GM23338 (cell line): ENCODE measurements at regions not wholly inside any gene's neighbourhood (a gene's known extent, or its start where the extent isn't known, plus 50 kb on each side); places are given as distances from the start of the nearest gene placed in this dataset.

Experiments
- ATAC-seq: fragments of 200-7000 bp; cut with Tn5 transposase; 3 replicates; pipeline ENCODE4 v1.9.1; 2020
- DNase-seq: peaks from one replicate; pipeline ENCODE4 v3.0.0-alpha.2; 2015; ENCODE audit warnings: low spot score
- H2AFZ ChIP-seq: fragments of 200-600 bp; sonication (generic); 2 replicates; pipeline ENCODE4 v1.8.0; 2016; ENCODE audit warnings: antibody characterized with exemption, mild to moderate bottlenecking, moderate library complexity
- H3F3A ChIP-seq: fragments of 200-600 bp; sonication (generic); replicated peaks from 2 replicates; pipeline ENCODE4 v1.8.0; 2017; ENCODE audit warnings: antibody characterized with exemption, mixed run types, low read depth
- H3K27ac ChIP-seq: fragments of 200-600 bp; sonication (generic); 2 replicates; pipeline ENCODE4 v1.6.1; 2016; ENCODE audit warnings: low read depth
- H3K27me3 ChIP-seq: fragments of 200-600 bp; sonication (generic); 2 replicates; pipeline ENCODE4 v1.8.0; 2016; ENCODE audit warnings: mild to moderate bottlenecking, mixed run types, moderate library complexity; ENCODE audit not compliant: insufficient read depth
- H3K36me3 ChIP-seq: fragments of 200-600 bp; sonication (generic); 2 replicates; pipeline ENCODE4 v1.8.0; 2016; ENCODE audit warnings: mild to moderate bottlenecking; ENCODE audit not compliant: insufficient read depth
- H3K4me1 ChIP-seq: fragments of 200-600 bp; sonication (generic); 2 replicates; pipeline ENCODE4 v1.8.0; 2016; ENCODE audit warnings: mild to moderate bottlenecking, moderate library complexity; ENCODE audit not compliant: insufficient read depth
- H3K4me2 ChIP-seq: fragments of 200-600 bp; sonication (generic); 2 replicates; pipeline ENCODE4 v1.7.1; 2017; ENCODE audit warnings: mixed run types
- H3K4me3 ChIP-seq: fragments of 200-600 bp; sonication (generic); 2 replicates; pipeline ENCODE4 v1.6.1; 2016; ENCODE audit warnings: mixed run types
- H3K79me2 ChIP-seq: fragments of 200-600 bp; sonication (generic); replicated peaks from 2 replicates; pipeline ENCODE4 v1.8.0; 2017; ENCODE audit warnings: mild to moderate bottlenecking; ENCODE audit not compliant: insufficient read depth
- H3K9me2 ChIP-seq: fragments of 200-600 bp; sonication (generic); 2 replicates; pipeline ENCODE4 v1.8.0; 2017; ENCODE audit not compliant: insufficient read depth
- H4K20me1 ChIP-seq: fragments of 200-600 bp; sonication (generic); replicated peaks from 2 replicates; pipeline ENCODE4 v1.8.0; 2017; ENCODE audit warnings: mild to moderate bottlenecking; ENCODE audit not compliant: insufficient read depth
- H3K27ac Mint-ChIP-seq: 2 replicates; pipeline ENCODE4 v1.8.0; 2020; ENCODE audit warnings: inconsistent platforms, mild to moderate bottlenecking, moderate library complexity, mixed read lengths
- H3K27me3 Mint-ChIP-seq: 3 replicates; pipeline ENCODE4 v1.8.0; 2022; ENCODE audit warnings: low read depth, mild to moderate bottlenecking, moderate library complexity, mixed read lengths, inconsistent platforms; ENCODE audit not compliant: insufficient read depth, poor library complexity
- H3K36me3 Mint-ChIP-seq: 3 replicates; pipeline ENCODE4 v1.8.0; 2021; ENCODE audit warnings: low read depth, mild to moderate bottlenecking, inconsistent platforms, moderate library complexity, mixed read lengths
- H3K4me1 Mint-ChIP-seq: 3 replicates; pipeline ENCODE4 v1.8.0; 2020; ENCODE audit warnings: mild to moderate bottlenecking, inconsistent platforms, mixed read lengths
- H3K4me3 Mint-ChIP-seq: 3 replicates; pipeline ENCODE4 v1.8.0; 2021; ENCODE audit warnings: moderate library complexity, mild to moderate bottlenecking, inconsistent platforms, mixed read lengths
- H3K9me3 Mint-ChIP-seq: 3 replicates; pipeline ENCODE4 v1.8.0; 2020; ENCODE audit warnings: moderate library complexity, mild to moderate bottlenecking, inconsistent platforms, mixed read lengths
- EZH2phosphoT487 ChIP-seq: fragments of 200-600 bp; sonication (generic); IDR thresholded peaks from one replicate; pipeline ENCODE4 v1.8.1; 2018; ENCODE audit warnings: antibody characterized with exemption; ENCODE audit not compliant: unreplicated experiment
- JUNB ChIP-seq: IDR thresholded peaks from one replicate; pipeline ENCODE4 v1.6.1; 2016; ENCODE audit warnings: antibody characterized with exemption; ENCODE audit not compliant: unreplicated experiment
- NANOG ChIP-seq: IDR thresholded peaks from 2 replicates; pipeline ENCODE4 v1.6.1; 2016; ENCODE audit warnings: antibody characterized with exemption, borderline replicate concordance
- POLR2AphosphoS5 ChIP-seq: IDR thresholded peaks from 2 replicates; pipeline ENCODE4 v1.6.1; 2016; ENCODE audit warnings: antibody characterized with exemption, low read depth
- ZNF114 ChIP-seq: fragments of 250-450 bp; sonication (Bioruptor Pico); IDR thresholded peaks from 2 replicates; pipeline ENCODE4 v1.5.0; 2020; ENCODE audit warnings: mild to moderate bottlenecking, moderate library complexity
- TF ChIP-seq, protein P1 (sequence below): fragments of 250-450 bp; sonication (Bioruptor Pico); IDR thresholded peaks from 2 replicates; pipeline ENCODE4 v1.5.0; 2020; ENCODE audit warnings: mild to moderate bottlenecking, moderate library complexity
- TF ChIP-seq, protein P2 (sequence below): IDR thresholded peaks from 2 replicates; pipeline ENCODE4 v1.6.1; 2016; ENCODE audit warnings: antibody characterized with exemption
- TF ChIP-seq, protein P3 (sequence below): IDR thresholded peaks from one replicate; pipeline ENCODE4 v1.6.1; 2018; ENCODE audit warnings: antibody characterized with exemption; ENCODE audit not compliant: unreplicated experiment

DNA sequence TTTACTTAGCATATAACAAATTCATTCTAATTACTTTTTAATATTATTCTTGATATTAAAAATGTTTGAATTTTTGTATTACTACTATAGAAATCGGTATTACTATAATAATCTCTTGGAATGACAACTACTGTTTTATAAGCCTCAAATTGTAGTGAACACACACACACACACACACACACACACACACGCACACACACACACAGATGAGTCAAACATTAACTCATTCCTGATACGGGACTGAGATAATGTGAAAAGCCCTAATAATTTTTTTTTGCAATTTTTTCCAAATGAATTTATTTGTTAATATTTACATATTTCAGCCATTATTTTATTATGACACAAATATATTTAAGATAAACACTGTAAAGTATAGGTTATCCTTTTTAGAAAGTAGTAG is 951.2 kb upstream of the PHF14 start:
- no peaks in the 10 kb centered on the region for H3K27me3 ChIP-seq
- no peak overlapping the region for H3K27ac ChIP-seq
- H4K20me1 ChIP-seq: no peaks in the 10 kb centered on the region
- no peak for DNase-seq
- no peaks in the 10 kb centered on the region for H3K36me3 Mint-ChIP-seq
- no peaks in the 10 kb centered on the region; the same call in 2 of the 3 replicates for H3K4me1 Mint-ChIP-seq
- no peaks in the 10 kb centered on the region for H3F3A ChIP-seq
- no peaks in the 10 kb centered on the region for H3K9me3 Mint-ChIP-seq
- H3K36me3 ChIP-seq: no peaks in the 10 kb centered on the region
- TF ChIP-seq, protein P1, sequence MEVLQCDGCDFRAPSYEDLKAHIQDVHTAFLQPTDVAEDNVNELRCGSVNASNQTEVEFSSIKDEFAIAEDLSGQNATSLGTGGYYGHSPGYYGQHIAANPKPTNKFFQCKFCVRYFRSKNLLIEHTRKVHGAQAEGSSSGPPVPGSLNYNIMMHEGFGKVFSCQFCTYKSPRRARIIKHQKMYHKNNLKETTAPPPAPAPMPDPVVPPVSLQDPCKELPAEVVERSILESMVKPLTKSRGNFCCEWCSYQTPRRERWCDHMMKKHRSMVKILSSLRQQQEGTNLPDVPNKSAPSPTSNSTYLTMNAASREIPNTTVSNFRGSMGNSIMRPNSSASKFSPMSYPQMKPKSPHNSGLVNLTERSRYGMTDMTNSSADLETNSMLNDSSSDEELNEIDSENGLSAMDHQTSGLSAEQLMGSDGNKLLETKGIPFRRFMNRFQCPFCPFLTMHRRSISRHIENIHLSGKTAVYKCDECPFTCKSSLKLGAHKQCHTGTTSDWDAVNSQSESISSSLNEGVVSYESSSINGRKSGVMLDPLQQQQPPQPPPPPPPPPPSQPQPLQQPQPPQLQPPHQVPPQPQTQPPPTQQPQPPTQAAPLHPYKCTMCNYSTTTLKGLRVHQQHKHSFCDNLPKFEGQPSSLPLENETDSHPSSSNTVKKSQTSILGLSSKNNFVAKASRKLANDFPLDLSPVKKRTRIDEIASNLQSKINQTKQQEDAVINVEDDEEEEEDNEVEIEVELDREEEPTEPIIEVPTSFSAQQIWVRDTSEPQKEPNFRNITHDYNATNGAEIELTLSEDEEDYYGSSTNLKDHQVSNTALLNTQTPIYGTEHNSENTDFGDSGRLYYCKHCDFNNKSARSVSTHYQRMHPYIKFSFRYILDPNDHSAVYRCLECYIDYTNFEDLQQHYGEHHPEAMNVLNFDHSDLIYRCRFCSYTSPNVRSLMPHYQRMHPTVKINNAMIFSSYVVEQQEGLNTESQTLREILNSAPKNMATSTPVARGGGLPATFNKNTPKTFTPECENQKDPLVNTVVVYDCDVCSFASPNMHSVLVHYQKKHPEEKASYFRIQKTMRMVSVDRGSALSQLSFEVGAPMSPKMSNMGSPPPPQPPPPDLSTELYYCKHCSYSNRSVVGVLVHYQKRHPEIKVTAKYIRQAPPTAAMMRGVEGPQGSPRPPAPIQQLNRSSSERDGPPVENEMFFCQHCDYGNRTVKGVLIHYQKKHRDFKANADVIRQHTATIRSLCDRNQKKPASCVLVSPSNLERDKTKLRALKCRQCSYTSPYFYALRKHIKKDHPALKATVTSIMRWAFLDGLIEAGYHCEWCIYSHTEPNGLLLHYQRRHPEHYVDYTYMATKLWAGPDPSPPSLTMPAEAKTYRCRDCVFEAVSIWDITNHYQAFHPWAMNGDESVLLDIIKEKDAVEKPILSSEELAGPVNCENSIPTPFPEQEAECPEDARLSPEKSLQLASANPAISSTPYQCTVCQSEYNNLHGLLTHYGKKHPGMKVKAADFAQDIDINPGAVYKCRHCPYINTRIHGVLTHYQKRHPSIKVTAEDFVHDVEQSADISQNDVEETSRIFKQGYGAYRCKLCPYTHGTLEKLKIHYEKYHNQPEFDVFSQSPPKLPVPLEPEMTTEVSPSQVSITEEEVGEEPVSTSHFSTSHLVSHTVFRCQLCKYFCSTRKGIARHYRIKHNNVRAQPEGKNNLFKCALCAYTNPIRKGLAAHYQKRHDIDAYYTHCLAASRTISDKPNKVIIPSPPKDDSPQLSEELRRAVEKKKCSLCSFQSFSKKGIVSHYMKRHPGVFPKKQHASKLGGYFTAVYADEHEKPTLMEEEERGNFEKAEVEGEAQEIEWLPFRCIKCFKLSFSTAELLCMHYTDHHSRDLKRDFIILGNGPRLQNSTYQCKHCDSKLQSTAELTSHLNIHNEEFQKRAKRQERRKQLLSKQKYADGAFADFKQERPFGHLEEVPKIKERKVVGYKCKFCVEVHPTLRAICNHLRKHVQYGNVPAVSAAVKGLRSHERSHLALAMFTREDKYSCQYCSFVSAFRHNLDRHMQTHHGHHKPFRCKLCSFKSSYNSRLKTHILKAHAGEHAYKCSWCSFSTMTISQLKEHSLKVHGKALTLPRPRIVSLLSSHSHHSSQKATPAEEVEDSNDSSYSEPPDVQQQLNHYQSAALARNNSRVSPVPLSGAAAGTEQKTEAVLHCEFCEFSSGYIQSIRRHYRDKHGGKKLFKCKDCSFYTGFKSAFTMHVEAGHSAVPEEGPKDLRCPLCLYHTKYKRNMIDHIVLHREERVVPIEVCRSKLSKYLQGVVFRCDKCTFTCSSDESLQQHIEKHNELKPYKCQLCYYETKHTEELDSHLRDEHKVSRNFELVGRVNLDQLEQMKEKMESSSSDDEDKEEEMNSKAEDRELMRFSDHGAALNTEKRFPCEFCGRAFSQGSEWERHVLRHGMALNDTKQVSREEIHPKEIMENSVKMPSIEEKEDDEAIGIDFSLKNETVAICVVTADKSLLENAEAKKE (CRISPR knock-in tag): no peak
- TF ChIP-seq NANOG (no peak), JUNB (no peak), ZNF114 (CRISPR knock-in tag) (no peak), POLR2AphosphoS5 (no peak), EZH2phosphoT487 (no peak)
- TF ChIP-seq, protein P2, sequence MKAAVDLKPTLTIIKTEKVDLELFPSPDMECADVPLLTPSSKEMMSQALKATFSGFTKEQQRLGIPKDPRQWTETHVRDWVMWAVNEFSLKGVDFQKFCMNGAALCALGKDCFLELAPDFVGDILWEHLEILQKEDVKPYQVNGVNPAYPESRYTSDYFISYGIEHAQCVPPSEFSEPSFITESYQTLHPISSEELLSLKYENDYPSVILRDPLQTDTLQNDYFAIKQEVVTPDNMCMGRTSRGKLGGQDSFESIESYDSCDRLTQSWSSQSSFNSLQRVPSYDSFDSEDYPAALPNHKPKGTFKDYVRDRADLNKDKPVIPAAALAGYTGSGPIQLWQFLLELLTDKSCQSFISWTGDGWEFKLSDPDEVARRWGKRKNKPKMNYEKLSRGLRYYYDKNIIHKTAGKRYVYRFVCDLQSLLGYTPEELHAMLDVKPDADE: no peak
- TF ChIP-seq, protein P3, sequence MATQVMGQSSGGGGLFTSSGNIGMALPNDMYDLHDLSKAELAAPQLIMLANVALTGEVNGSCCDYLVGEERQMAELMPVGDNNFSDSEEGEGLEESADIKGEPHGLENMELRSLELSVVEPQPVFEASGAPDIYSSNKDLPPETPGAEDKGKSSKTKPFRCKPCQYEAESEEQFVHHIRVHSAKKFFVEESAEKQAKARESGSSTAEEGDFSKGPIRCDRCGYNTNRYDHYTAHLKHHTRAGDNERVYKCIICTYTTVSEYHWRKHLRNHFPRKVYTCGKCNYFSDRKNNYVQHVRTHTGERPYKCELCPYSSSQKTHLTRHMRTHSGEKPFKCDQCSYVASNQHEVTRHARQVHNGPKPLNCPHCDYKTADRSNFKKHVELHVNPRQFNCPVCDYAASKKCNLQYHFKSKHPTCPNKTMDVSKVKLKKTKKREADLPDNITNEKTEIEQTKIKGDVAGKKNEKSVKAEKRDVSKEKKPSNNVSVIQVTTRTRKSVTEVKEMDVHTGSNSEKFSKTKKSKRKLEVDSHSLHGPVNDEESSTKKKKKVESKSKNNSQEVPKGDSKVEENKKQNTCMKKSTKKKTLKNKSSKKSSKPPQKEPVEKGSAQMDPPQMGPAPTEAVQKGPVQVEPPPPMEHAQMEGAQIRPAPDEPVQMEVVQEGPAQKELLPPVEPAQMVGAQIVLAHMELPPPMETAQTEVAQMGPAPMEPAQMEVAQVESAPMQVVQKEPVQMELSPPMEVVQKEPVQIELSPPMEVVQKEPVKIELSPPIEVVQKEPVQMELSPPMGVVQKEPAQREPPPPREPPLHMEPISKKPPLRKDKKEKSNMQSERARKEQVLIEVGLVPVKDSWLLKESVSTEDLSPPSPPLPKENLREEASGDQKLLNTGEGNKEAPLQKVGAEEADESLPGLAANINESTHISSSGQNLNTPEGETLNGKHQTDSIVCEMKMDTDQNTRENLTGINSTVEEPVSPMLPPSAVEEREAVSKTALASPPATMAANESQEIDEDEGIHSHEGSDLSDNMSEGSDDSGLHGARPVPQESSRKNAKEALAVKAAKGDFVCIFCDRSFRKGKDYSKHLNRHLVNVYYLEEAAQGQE: no peak
- H2AFZ ChIP-seq: no peak overlapping the region
- no peak overlapping the region for H3K4me2 ChIP-seq
- H3K4me3 ChIP-seq: no peak overlapping the region
- no peak overlapping the region for H3K27ac Mint-ChIP-seq
- no peaks in the 10 kb centered on the region for H3K4me1 ChIP-seq
- no peaks in the 10 kb centered on the region for H3K9me2 ChIP-seq
- no peaks in the 10 kb centered on the region for H3K27me3 Mint-ChIP-seq
- H3K4me3 Mint-ChIP-seq: no peak overlapping the region
- ATAC-seq: no peak
- H3K79me2 ChIP-seq: no peaks in the 10 kb centered on the region
